Mucosa of rectum (tissue), 2 donors: ENCODE measurements at regions not wholly inside any gene's neighbourhood (a gene's known extent, or its start where the extent isn't known, plus 50 kb on each side); places are given as distances from the start of the nearest gene placed in this dataset.

Experiments used
- H3K27ac ChIP-seq, 2 donors: one replicate each; pipeline ENCODE4 v1.7.0; 2013; ENCODE audit warnings: inconsistent platforms in 2 of 2, low read depth in 2 of 2, low read length in 2 of 2
- H3K27me3 ChIP-seq, 2 donors: one replicate each; pipeline ENCODE4 v1.7.0; 2013; ENCODE audit warnings: low read length in 2 of 2; ENCODE audit not compliant: control insufficient read depth in 2 of 2, insufficient read depth in 2 of 2
- H3K36me3 ChIP-seq, 2 donors: one replicate each; pipeline ENCODE4 v1.7.0; 2013; ENCODE audit warnings: low read length in 2 of 2; ENCODE audit not compliant: control insufficient read depth in 2 of 2, insufficient read depth in 2 of 2
- H3K4me1 ChIP-seq, 2 donors: one replicate each; pipeline ENCODE4 v1.7.0; 2013; ENCODE audit warnings: low read length in 2 of 2, mild to moderate bottlenecking in 1 of 2; ENCODE audit not compliant: control insufficient read depth in 2 of 2, insufficient read depth in 2 of 2
- H3K4me3 ChIP-seq, 2 donors: one replicate each; pipeline ENCODE4 v1.7.0; 2013; ENCODE audit warnings: low read length in 2 of 2
- H3K9ac ChIP-seq, 2 donors: one replicate each; pipeline ENCODE4 v1.7.0; 2013; ENCODE audit warnings: low read length in 2 of 2, low read depth in 1 of 2, mild to moderate bottlenecking in 1 of 2
- H3K9me3 ChIP-seq, 2 donors: one replicate each; pipeline ENCODE4 v1.7.0; 2013; ENCODE audit warnings: low read length in 2 of 2; ENCODE audit not compliant: control insufficient read depth in 2 of 2
- donor health status: healthy.
- donor health status: Normal muscosa, but diverticular disease.

- H3K4me3 ChIP-seq = no peak overlapping the region
- H3K27ac ChIP-seq = no peak overlapping the region
- H3K4me1 ChIP-seq = no peaks in the 10 kb centered on the region
- no peaks in the 10 kb centered on the region for H3K9me3 ChIP-seq
- H3K9ac ChIP-seq = no peak overlapping the region
- H3K36me3 ChIP-seq = no peaks in the 10 kb centered on the region
- H3K27me3 ChIP-seq = no peaks in the 10 kb centered on the region
Measured at GRCh38 chr11:116386118-116386699, 386.6 kb downstream of the BUD13 start.

GRCh38 chr11:116384876-116385275, 387.9 kb downstream of the BUD13 start:
- no peak overlapping the region for H3K4me3 ChIP-seq
- H3K27me3 ChIP-seq = no peaks in the 10 kb centered on the region
- H3K9me3 ChIP-seq = no peaks in the 10 kb centered on the region
- H3K27ac ChIP-seq = no peak overlapping the region
- H3K4me1 ChIP-seq = no peaks in the 10 kb centered on the region
- no peak overlapping the region for H3K9ac ChIP-seq
- no peaks in the 10 kb centered on the region for H3K36me3 ChIP-seq

GRCh38 chr11:116384407-116384806, 388.4 kb downstream of the BUD13 start:
- Histone ChIP-seq H3K27me3 (no peaks in the 10 kb centered on the region), H3K4me3 (no peak overlapping the region), H3K27ac (no peak overlapping the region), H3K9ac (no peak overlapping the region), H3K9me3 (no peaks in the 10 kb centered on the region), H3K4me1 (no peaks in the 10 kb centered on the region), H3K36me3 (no peaks in the 10 kb centered on the region)

GRCh38 chr11:116379185-116379828, 393.5 kb downstream of the BUD13 start:
- Histone ChIP-seq H3K4me1 (no peaks in the 10 kb centered on the region), H3K36me3 (no peaks in the 10 kb centered on the region), H3K27ac (no peak overlapping the region), H3K9ac (no peak overlapping the region), H3K9me3 (no peaks in the 10 kb centered on the region), H3K4me3 (no peak overlapping the region), H3K27me3 (no peaks in the 10 kb centered on the region)

- Histone ChIP-seq H3K9me3 (no peaks in the 10 kb centered on the region), H3K4me3 (no peak overlapping the region), H3K4me1 (no peaks in the 10 kb centered on the region), H3K9ac (no peak overlapping the region), H3K27me3 (no peaks in the 10 kb centered on the region), H3K36me3 (no peaks in the 10 kb centered on the region), H3K27ac (no peak overlapping the region)
Measured at GRCh38 chr11:116376547-116376946, 396.2 kb downstream of the BUD13 start.

- Histone ChIP-seq H3K4me3 (no peak overlapping the region), H3K27ac (no peak overlapping the region), H3K4me1 (no peaks in the 10 kb centered on the region), H3K9me3 (no peaks in the 10 kb centered on the region), H3K9ac (no peak overlapping the region), H3K27me3 (no peaks in the 10 kb centered on the region), H3K36me3 (no peaks in the 10 kb centered on the region)
Measured at GRCh38 chr11:116376054-116376453, 396.7 kb downstream of the BUD13 start.

- Histone ChIP-seq H3K36me3 (no peaks in the 10 kb centered on the region), H3K27ac (no peak overlapping the region), H3K9ac (no peak overlapping the region), H3K27me3 (no peaks in the 10 kb centered on the region), H3K9me3 (no peaks in the 10 kb centered on the region), H3K4me1 (no peaks in the 10 kb centered on the region), H3K4me3 (no peak overlapping the region)
Measured at GRCh38 chr11:116375221-116375620, 397.6 kb downstream of the BUD13 start.

GRCh38 chr11:116374085-116374484, 398.7 kb downstream of the BUD13 start:
- H3K9me3 ChIP-seq = no peaks in the 10 kb centered on the region

GRCh38 chr11:116373104-116373944, 399.5 kb downstream of the BUD13 start:
- H3K4me3 ChIP-seq = no peak overlapping the region
- H3K9ac ChIP-seq = no peak overlapping the region
- no peaks in the 10 kb centered on the region for H3K4me1 ChIP-seq
- H3K36me3 ChIP-seq = no peaks in the 10 kb centered on the region
- no peak overlapping the region for H3K27ac ChIP-seq
- no peaks in the 10 kb centered on the region for H3K9me3 ChIP-seq
- H3K27me3 ChIP-seq = no peaks in the 10 kb centered on the region

More at GRCh38 chr11:116374085-116374484, 398.7 kb downstream of the BUD13 start:
- H3K4me3 ChIP-seq = no peak overlapping the region
- no peaks in the 10 kb centered on the region for H3K4me1 ChIP-seq
- H3K36me3 ChIP-seq = no peaks in the 10 kb centered on the region
- no peak overlapping the region for H3K27ac ChIP-seq
- H3K27me3 ChIP-seq = no peaks in the 10 kb centered on the region
- no peak overlapping the region for H3K9ac ChIP-seq

GRCh38 chr11:116371146-116371545, 401.6 kb downstream of the BUD13 start:
- Histone ChIP-seq H3K9me3 (no peaks in the 10 kb centered on the region), H3K4me3 (no peak overlapping the region), H3K36me3 (no peaks in the 10 kb centered on the region), H3K27me3 (no peaks in the 10 kb centered on the region), H3K4me1 (no peaks in the 10 kb centered on the region), H3K27ac (no peak overlapping the region), H3K9ac (no peak overlapping the region)
